ENCODE measurements at regions not wholly inside any gene's neighbourhood (a gene's known extent, or its start where the extent isn't known, plus 50 kb on each side); places are given as distances from the start of the nearest gene placed in this dataset.

DNA sequence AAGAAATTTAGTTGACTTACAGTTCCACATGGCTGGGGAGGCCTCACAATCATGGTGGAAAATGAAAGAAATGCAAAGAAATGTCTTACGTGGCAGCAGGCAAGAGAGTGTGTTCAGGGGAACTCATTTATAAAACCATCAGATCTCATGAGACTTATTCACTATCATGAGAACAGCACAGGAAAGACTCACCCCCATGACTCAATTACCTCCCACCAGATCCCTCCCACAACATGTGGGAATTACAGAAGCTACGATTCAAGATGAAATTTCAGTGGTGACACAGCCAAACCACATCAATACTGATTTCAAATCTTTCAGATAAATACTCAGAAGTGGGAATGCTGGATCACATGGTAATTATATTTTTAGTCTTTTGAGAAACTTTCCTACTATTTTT is 1357.9 kb downstream of the SLITRK5 start:
- TF ChIP-seq, protein P1, sequence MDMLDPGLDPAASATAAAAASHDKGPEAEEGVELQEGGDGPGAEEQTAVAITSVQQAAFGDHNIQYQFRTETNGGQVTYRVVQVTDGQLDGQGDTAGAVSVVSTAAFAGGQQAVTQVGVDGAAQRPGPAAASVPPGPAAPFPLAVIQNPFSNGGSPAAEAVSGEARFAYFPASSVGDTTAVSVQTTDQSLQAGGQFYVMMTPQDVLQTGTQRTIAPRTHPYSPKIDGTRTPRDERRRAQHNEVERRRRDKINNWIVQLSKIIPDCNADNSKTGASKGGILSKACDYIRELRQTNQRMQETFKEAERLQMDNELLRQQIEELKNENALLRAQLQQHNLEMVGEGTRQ (CRISPR knock-in tag; IDR thresholded peaks at IDR 0.05): no peak
- no peak for TF ChIP-seq ZNF263 (CRISPR knock-in tag; IDR thresholded peaks at IDR 0.05; ENCODE audit: low read depth)
- no peak for TF ChIP-seq KAT7 (CRISPR knock-in tag; IDR thresholded peaks at IDR 0.05; ENCODE audit: borderline replicate concordance)
- no peak for TF ChIP-seq NR3C1 (CRISPR knock-in tag; conservative IDR thresholded peaks at IDR 0.05; ENCODE audit: low read depth)
- no peak for TF ChIP-seq CTCF (IDR thresholded peaks at IDR 0.05)
- TF ChIP-seq MYBL2 (CRISPR knock-in tag; IDR thresholded peaks at IDR 0.05): no peak
- TF ChIP-seq, protein P2, sequence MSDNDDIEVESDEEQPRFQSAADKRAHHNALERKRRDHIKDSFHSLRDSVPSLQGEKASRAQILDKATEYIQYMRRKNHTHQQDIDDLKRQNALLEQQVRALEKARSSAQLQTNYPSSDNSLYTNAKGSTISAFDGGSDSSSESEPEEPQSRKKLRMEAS (CRISPR knock-in tag; IDR thresholded peaks at IDR 0.05): no peak
- TF ChIP-seq FOXP4 (CRISPR knock-in tag; IDR thresholded peaks at IDR 0.05): no peak
- no peak for TF ChIP-seq FOXP1 (CRISPR knock-in tag; IDR thresholded peaks at IDR 0.05; ENCODE audit: borderline replicate concordance)
- TF ChIP-seq, protein P3, sequence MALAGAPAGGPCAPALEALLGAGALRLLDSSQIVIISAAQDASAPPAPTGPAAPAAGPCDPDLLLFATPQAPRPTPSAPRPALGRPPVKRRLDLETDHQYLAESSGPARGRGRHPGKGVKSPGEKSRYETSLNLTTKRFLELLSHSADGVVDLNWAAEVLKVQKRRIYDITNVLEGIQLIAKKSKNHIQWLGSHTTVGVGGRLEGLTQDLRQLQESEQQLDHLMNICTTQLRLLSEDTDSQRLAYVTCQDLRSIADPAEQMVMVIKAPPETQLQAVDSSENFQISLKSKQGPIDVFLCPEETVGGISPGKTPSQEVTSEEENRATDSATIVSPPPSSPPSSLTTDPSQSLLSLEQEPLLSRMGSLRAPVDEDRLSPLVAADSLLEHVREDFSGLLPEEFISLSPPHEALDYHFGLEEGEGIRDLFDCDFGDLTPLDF (CRISPR knock-in tag; IDR thresholded peaks at IDR 0.05): no peak
- TF ChIP-seq, protein P4, sequence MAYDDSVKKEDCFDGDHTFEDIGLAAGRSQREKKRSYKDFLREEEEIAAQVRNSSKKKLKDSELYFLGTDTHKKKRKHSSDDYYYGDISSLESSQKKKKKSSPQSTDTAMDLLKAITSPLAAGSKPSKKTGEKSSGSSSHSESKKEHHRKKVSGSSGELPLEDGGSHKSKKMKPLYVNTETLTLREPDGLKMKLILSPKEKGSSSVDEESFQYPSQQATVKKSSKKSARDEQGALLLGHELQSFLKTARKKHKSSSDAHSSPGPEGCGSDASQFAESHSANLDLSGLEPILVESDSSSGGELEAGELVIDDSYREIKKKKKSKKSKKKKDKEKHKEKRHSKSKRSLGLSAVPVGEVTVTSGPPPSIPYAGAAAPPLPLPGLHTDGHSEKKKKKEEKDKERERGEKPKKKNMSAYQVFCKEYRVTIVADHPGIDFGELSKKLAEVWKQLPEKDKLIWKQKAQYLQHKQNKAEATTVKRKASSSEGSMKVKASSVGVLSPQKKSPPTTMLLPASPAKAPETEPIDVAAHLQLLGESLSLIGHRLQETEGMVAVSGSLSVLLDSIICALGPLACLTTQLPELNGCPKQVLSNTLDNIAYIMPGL (CRISPR knock-in tag; IDR thresholded peaks at IDR 0.05): no peak
